HG03469 (cell line): ENCODE measurements at regions not wholly inside any gene's neighbourhood (a gene's known extent, or its start where the extent isn't known, plus 50 kb on each side); places are given as distances from the start of the nearest gene placed in this dataset.

Experiments used
- ATAC-seq: cut with Tn5 transposase; IDR thresholded peaks from one replicate; pipeline ENCODE4 v1.9.1; 2021; ENCODE audit warnings: mild to moderate bottlenecking, moderate library complexity, moderate number of reproducible peaks; ENCODE audit not compliant: unreplicated experiment

GRCh38 chrX:46447384-46447783 is 97.8 kb downstream of the ZNF674 start:
- peak; percentile 14 for ATAC-seq

- peak; percentile 94 for ATAC-seq
Observed at GRCh38 chrX:46446727-46447378, 98.4 kb downstream of the ZNF674 start.

- ATAC-seq, result no peak
Observed at GRCh38 chrX:46444011-46444410, 101.2 kb downstream of the ZNF674 start.

DNA sequence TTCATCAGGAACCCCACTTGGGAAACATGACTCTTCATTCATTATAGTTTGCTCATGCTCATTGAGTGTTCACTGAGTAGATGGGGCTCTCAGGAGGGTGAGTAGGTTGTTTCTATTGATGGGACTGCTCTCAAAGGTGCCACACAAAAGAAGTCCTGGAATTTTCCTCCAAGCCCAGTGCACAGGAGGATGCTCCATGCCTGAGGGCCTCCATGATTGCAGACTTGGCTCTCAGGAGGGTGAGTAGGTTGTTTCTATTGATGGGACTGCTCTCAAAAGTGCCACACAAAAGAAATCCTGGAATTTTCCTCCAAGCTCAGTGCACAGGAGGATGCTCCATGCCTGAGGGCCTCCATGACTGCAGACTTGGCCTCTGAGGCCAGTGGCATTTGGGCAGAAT is 108.5 kb downstream of the ZNF674 start:
- ATAC-seq, result no peak

DNA sequence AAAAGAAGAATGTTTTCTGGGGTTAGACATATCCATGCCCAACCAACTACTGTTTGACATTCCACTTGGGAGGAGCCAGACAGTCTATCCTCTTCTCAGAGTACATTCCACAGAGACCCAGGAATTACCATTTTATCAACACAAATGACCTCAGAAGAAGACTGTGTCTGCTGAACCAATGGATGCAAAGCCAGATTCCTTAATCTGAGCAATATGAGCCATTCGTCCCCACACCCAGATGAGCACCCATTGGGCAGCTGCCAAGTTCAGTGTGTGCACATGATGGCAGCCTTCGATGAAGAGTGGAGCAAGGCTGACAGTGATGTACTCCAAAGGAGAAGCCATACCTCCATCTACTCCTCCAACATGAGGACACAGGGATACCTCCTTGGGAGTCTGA is 111.3 kb downstream of the ZNF674 start:
- no peak for ATAC-seq

GRCh38 chrX:46408553-46409407 is 136.4 kb downstream of the ZNF674 start:
- no peak for ATAC-seq

- no peak for ATAC-seq
Observed at GRCh38 chrX:46407753-46408130, 137.5 kb downstream of the ZNF674 start.

GRCh38 chrX:46407036-46407752 is 138.0 kb downstream of the ZNF674 start:
- ATAC-seq, result no peak

- ATAC-seq, result no peak
Observed at GRCh38 chrX:46404774-46405173, 140.4 kb downstream of the ZNF674 start.

DNA sequence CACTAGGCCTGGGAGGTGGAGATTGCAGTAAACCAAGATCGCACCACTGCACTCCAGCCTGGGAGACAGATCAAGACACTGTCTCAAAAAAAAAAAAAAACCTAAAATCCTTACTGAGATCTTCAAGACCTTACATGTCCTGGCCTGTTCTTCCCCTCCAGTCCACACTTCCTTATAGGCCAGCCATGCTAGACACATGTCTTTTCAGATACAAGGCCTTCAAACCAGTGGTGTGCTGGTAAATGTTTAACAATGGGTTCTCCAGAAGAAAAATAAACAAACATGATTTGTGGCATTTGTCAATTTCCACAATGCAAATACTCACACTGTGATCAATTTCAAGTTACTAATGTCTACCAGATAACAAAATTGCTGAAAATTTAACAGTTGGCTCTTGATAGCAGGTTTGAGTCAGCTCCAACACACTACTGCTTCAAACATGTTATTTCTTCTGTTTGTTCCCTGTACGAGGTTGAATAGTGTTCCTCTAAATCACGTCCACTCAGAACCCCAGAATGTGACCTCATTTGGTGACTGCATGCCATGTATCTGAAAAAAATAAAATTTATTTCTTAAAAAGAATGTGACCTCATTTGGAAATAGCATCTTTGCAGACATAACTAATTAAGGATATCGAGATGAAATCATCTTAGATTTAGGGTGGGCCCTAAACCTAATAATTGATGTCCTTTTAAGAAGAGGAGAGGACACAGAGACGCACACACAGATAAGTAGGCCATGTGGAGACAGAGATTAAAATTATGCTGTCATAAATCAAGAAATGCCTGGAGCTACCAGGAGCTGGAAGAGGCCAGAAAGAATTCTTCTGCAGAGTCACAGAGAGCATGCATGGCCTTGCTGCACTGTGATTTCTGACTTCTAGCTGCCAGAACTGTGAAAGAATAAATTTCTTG is 144.4 kb downstream of the ZNF674 start:
- no peak for ATAC-seq

DNA sequence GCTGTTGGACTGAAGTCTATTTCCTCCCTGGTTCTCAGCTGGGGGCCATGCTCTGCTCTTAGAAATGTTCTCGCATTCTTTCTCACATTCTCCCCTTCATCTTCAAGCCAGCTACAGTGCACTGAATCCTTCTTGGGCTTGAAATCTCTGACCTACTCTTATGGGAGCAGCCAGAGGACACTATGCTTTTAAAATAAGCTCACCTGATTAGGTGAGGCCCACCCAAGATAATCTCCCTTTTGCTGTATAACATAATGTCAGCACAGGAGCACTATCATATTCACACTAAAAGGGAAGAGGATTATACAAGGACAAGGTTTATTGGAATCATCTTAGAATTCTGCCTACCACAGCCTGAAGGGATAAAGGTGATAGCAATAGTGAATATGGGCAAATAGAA is 146.3 kb downstream of the ZNF674 start:
- ATAC-seq, result no peak

DNA sequence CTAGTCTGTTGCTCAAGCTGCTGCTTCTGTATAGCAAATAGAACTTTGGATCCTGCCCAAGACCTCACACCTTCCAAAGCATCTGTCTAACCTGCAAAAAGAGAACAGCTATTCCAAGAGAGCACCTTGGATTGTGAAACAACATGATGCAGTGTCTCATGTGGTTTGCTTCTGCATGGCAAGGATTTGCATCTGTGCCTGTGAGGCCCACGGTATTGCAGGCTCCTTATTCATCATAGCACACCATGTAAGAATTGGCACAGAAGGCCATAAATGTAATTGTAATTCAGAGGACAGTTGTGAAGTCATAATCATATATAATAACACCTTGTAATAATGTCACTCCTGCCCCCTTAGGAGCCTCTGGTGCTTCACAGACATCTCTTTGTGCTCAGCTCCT is 147.1 kb downstream of the ZNF674 start:
- ATAC-seq, result no peak

GRCh38 chrX:46386511-46386910 is 158.7 kb downstream of the ZNF674 start:
- ATAC-seq, result no peak

- ATAC-seq, result no peak
Observed at GRCh38 chrX:46383006-46383405, 162.2 kb downstream of the ZNF674 start.

GRCh38 chrX:46382595-46382994 is 162.6 kb downstream of the ZNF674 start:
- ATAC-seq, result no peak

DNA sequence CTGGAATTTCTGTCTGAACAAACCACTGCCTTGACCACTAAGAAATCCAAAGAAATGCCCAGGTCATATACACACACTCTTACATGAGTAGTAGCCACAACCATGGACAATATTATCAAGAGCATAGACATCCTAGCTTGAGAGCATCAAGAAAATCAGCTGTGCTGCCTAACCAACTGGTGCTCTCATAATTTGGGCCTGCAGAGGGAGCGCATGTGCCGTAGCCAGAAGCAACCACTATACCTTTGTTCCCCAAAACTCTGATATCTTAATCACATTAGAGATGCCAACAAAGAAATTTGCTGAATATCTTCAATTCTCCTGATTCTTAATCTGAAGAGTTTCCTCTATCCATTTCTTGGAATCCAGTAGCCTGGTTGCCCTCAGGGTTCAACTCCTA is 163.6 kb downstream of the ZNF674 start:
- ATAC-seq, result no peak

DNA sequence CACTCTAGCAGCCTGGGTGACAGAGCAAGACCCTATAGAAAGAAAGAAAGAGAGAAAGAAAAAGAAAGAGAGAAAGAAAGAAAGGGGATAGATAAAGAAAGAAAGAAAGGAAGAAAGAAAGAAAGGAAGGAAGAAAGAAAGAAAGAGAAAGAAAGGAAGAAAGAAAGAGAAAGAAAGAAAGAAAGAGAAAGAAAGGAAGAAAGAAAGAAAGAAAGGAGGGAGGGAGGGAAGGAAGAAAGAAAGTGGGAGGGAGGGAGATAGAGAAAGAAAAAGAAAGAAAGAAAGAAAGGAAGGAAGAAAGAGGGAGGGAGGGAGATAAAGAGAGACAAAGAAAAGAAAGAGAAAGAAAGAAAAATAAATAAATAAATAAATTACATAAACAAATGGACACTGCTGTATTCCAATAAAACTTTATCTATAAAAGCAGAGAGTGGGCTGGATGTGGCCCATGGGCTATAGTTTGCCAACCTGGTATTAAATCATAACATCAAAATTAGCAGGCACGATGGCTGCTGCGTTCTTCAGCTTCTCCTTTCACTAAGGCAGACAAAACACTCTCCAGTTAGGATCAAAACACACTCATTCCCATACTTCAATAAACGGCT is 165.0 kb downstream of the ZNF674 start:
- ATAC-seq, result no peak

DNA sequence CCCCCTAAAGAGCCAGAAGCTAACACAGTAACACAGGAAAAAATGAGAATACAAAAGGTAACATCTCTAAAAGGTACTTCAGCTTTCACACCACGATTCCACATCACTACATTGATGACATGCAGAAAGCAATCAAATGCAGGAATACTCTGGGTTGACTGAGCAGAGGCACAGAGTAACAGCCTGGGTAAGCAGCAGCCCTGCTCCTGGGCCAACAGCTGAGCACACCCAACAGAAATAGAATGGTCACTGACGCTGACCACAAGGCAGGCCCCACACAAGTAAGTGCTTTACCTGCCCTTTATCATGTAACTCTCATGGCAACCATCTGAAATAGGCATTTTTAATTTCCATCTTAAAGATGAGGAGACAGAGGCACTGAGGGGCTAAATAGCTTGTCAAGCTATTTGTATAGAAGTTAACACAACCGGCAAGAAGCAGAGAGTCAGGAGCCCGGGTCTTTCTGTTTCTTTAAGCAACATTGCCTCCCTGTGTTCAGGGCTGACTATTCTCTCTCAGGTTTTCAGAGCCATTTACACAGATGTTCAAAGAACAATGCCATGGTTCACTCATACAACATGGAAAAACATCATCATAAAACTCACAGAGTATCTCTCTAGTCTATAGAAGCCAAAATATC is 168.9 kb downstream of the ZNF674 start:
- ATAC-seq, result no peak

DNA sequence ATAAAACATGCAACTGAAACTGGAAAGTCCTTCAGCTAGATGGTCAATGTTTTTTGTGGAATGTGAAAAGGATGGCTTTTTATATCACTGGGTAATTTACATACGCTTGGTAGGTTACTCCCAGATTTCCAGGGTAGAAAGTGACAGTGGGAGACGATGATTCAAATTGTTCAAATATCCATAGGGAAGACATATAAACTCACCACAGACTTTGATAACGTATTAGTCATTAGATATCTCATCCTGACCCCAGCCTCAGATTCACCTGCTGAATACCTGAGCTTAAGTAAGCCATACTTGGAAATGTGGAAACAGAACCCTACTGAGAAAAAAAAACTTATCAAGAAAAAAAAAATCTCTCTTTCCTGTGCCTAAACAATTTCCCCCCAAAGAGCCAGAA is 169.4 kb downstream of the ZNF674 start:
- ATAC-seq, result no peak

GRCh38 chrX:46374371-46374770 is 170.8 kb downstream of the ZNF674 start:
- no peak for ATAC-seq
